Activated CD8-positive, alpha-beta memory T cell treated with anti-CD3 and anti-CD28 coated beads, Interleukin-2, amount 50 U/mL, for 1 hour (primary cell): ENCODE measurements at regions not wholly inside any gene's neighbourhood (a gene's known extent, or its start where the extent isn't known, plus 50 kb on each side); places are given as distances from the start of the nearest gene placed in this dataset.

ENCODE experiments used
- DNase-seq: peaks from one replicate; pipeline ENCODE4 v3.0.0-alpha.2; 2020; ENCODE audit errors: extremely low read depth

DNA sequence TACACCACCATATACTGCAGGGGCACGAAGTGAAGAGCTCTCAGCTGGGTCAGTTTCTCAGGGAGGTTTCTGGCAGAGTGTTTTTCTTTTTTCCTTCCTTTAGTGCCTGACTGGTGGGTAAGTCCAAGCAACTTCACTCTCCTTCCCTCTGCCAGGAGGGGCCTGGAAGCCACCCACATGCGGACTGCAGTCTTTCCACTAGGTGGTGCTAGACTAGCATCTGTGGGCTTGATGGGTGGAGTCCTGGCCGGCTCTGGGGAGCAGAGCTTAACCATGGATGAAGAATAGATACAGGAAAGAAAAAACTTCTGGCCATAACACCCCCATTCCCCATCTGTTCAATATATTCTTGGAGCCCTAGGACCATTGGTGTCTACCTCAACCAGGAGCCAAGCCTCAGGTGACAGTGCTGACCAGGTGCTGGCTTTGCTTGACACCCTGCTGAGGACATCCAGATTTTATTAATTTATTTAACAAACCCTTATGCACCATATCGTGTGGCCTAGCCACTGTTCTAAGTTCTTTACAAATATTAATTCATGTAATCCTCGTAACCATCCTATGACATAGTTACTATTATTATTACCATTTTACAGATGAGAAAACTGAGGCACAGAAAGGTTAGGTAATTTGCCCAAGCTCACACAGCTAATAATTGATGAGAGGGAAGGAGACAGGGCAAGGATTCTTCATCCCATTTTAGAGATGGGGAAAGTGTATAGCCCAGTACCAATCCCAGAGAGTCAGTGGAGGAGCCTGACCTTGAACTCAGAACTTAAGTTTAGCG is 126.7 kb upstream of the CSF3R start:
- DNase-seq, result no peak

DNA sequence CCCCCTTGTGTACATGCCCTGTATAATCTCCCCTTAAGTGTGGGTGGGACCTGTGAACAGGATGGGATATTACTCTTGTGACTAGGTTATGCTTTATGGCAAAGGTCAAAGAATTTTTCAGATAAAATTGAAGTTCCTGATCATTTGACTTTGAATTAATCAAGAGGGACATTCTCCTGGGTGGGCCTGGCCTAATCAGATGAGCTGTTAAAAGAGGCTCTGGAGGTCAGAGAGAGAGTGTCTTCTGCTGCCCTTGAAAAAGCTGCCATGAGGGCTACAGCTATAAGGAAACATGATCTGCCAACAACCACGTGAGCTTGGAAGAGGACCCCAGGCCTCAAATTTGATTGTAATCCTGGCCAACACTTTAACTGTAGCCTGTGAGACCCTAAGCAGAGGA is 125.6 kb upstream of the CSF3R start:
- no peak for DNase-seq

GRCh38 chr1:36607263-36607651 is 124.5 kb upstream of the CSF3R start:
- DNase-seq, result no peak

DNA sequence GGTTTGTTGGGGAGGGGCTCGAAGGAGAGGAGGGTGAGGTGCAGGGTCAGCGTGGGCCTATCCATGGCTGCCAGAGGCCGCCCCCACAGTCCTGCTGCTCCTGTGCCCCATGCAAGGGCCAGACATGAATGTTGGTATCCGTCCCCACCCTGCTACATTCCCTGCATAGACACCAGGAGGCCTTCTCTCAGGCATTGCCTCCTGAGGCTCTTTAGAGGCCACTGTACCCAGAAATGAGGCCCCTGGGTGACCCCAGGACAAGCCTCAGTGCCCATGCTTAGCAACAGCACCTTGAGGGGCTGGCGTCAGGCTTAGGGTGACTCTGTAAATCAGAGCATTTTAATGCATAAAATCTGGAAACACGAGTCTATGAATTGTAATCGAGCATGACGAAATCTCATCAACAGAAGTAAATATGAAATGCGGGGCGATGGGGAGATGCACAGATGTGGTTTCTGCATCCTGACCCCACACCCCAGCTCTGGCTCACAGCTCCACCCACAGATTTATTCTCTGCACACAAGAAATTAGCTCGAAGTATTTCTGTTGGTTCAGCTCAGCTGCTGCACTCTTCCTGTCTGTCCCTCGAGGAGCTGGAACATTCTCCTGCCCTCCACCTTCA is 124.0 kb upstream of the CSF3R start:
- DNase-seq, result no peak

DNA sequence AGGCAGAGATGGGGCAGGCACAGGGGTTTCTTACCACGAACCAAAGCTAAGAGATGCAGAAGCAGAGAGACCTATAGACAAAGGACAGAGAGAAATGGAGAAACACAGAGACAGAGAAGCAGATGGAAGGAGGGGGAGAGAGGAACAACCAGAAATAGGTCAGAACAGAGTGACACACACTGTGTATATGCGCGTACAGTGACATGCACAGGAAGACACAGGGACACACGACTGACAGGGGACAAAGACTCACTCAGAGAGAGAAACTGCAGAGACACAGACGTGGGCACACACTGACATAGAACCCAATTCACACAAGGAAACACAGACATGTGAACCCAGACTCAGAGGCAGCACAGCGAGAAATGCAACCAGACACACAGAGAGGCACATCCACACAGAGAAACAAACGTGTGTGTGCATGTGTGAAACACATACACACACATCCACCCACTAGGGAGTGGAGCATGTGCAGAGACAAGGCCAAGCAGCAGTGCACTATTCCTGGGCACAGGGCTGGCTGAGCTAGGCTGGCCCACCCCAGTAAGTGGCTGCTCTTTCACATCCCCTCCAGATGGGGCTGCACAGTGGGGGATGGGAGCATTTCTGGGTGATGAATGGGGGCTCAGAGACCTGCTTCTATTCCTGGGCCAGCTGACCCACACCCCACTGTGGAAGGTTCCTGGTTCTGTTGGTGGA is 123.4 kb upstream of the CSF3R start:
- no peak for DNase-seq

- DNase-seq, result no peak
Measured at GRCh38 chr1:36603461-36603860, 120.7 kb upstream of the CSF3R start.

DNA sequence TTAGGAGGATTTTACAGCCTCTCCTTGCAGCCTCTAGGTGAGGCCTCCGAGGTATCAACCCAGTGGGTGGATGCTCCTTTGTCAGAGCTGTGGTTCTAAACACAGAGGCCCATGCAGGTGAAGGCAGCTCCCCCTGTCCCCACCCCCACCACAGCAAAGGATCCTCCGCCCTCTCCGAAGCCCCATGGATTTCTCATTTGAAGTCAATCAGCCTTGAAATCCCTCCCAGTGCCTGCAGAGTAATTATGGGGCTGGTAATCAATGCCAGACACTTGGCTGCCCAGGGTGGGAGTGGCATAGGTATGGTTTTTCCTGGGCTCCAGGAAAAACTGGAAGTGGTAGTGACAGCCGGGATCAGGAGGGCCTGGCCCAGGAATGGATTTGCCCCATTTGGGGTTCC is 119.5 kb upstream of the CSF3R start:
- DNase-seq, result no peak

DNA sequence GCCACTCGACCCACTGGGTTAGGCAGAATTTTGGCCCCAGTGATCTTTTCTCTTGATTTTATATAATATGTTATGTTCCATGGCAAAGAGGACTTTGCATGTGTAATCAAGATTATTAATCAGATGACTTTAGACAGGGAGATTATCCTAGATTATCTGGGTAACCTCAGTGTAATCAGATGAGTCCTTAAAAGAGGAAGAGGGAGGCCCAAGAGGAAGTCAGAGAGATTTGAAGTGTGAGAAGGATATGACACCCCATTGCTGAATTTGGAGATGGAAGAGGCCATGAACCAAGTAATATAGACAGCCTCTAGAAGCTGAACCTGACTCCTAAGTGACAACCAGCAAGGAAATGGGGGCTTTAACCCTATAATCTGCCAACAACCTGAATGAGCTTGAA is 117.1 kb upstream of the CSF3R start:
- no peak for DNase-seq

DNA sequence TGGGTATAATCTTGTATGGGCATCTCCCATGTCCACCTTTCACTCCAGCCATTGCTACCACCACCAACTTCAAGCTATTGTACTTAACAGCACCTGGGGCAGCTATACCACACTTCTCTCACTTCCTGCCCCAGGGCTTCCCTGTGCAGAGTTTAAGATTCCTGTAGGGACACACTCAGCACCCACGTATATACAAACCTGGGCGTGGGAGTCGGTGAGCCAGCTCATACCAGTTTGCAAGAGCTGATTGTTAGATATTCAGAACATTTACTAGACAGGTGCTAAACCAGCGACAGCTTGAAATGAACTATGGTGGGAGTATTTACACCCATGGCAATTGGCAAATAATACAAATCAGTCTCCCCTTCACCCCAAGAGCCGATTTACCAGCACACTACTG is 114.8 kb upstream of the CSF3R start:
- no peak for DNase-seq

DNA sequence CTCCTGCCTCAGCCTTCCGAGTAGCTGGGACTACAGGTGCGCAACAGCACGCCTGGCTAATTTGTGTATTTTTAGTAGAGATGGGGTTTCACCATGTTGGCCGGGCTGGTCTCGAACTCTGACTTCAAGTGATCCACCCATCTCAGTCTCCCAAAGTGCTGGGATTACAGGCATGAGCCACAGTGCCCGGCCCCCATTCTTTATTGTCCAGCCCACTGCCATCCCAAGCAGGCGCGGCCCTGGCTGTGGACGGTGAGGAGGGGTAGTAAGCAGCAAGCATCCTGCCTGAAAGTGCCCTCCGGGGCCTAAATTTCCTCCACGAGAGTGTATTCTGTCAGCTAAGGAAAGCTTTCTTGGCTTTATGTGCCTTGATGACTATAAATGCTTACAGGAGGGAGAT is 113.2 kb upstream of the CSF3R start:
- no peak for DNase-seq

- DNase-seq, result no peak
Measured at GRCh38 chr1:36595349-36595748, 112.6 kb upstream of the CSF3R start.

GRCh38 chr1:36594023-36594422 is 111.3 kb upstream of the CSF3R start:
- DNase-seq, result no peak

- no peak for DNase-seq
Measured at GRCh38 chr1:36591278-36591677, 108.6 kb upstream of the CSF3R start.

- no peak for DNase-seq
Measured at GRCh38 chr1:36590771-36591170, 108.1 kb upstream of the CSF3R start.

DNA sequence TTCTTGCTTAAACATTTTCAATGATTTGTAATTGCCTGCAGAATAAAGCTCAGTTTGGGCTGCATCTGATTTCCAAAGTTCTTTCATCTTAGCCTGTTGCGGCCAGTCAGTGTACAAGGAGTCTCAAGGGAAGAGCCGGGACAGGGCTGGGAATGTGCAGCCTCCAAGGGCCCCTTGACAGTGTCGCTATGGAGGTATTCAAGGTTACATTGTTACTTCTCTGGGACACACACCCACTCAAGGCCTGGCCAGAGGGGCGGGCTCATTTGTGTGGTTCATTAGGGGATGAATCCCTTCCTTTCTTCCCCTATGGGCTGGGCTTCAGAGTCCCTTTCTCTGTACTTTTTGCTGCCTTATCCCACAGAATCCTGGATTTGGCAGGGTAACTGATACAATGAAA is 107.6 kb upstream of the CSF3R start:
- DNase-seq, result no peak

- DNase-seq, result no peak
Measured at GRCh38 chr1:36588972-36589371, 106.3 kb upstream of the CSF3R start.

GRCh38 chr1:36585569-36586548 is 103.1 kb upstream of the CSF3R start:
- no peak for DNase-seq

GRCh38 chr1:36584874-36585453 is 102.3 kb upstream of the CSF3R start:
- DNase-seq, result no peak

DNA sequence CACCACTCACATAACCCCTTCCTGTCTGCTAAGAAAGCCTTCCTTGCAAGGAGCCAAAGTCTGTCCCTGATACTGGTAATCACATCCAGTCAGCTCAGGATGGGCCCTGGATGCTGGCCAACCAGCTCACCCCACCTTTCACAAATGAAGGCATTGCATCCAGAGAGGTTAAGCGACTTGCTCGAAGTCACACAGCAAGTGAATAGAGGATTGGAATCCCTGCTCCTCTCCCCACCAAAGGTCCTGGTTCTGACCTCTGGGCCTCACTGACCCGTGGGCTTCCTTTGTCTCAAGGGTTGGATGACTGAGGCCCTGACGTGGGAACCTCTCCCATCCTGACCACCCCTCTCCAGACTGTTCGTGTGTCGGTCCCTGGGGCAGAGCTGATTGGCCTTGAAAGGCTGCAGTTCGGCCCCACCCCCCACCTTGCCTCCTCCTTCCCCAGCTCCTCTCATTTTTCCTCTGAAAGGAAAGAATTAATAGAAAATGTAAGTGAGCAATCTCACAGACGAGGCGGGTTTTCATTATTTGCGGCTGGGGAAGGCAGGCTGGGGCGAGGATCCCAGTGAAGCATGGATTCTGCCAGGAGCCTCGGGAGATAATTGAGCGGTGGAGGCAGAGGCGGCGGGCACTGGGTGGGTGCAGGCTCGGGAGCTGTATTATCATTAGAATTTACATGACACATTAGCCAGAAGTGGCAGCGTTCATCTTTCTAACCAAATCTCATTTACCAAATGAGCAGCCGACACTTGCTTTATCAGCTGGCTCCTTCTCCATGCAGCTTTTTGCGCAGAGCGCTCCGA is 101.5 kb upstream of the CSF3R start:
- DNase-seq, result no peak

GRCh38 chr1:36583080-36583479 is 100.4 kb upstream of the CSF3R start:
- no peak for DNase-seq
